Mucosa of rectum (tissue), 2 donors: ENCODE measurements at regions not wholly inside any gene's neighbourhood (a gene's known extent, or its start where the extent isn't known, plus 50 kb on each side); places are given as distances from the start of the nearest gene placed in this dataset.

Experiments
- H3K27ac ChIP-seq, 2 donors: one replicate each; pipeline ENCODE4 v1.7.0; 2013; ENCODE audit warnings: inconsistent platforms in 2 of 2, low read depth in 2 of 2, low read length in 2 of 2
- H3K27me3 ChIP-seq, 2 donors: one replicate each; pipeline ENCODE4 v1.7.0; 2013; ENCODE audit warnings: low read length in 2 of 2; ENCODE audit not compliant: control insufficient read depth in 2 of 2, insufficient read depth in 2 of 2
- H3K36me3 ChIP-seq, 2 donors: one replicate each; pipeline ENCODE4 v1.7.0; 2013; ENCODE audit warnings: low read length in 2 of 2; ENCODE audit not compliant: control insufficient read depth in 2 of 2, insufficient read depth in 2 of 2
- H3K4me1 ChIP-seq, 2 donors: one replicate each; pipeline ENCODE4 v1.7.0; 2013; ENCODE audit warnings: low read length in 2 of 2, mild to moderate bottlenecking in 1 of 2; ENCODE audit not compliant: control insufficient read depth in 2 of 2, insufficient read depth in 2 of 2
- H3K4me3 ChIP-seq, 2 donors: one replicate each; pipeline ENCODE4 v1.7.0; 2013; ENCODE audit warnings: low read length in 2 of 2
- H3K9ac ChIP-seq, 2 donors: one replicate each; pipeline ENCODE4 v1.7.0; 2013; ENCODE audit warnings: low read length in 2 of 2, low read depth in 1 of 2, mild to moderate bottlenecking in 1 of 2
- H3K9me3 ChIP-seq, 2 donors: one replicate each; pipeline ENCODE4 v1.7.0; 2013; ENCODE audit warnings: low read length in 2 of 2; ENCODE audit not compliant: control insufficient read depth in 2 of 2
- donor health status: healthy.
- donor health status: Normal muscosa, but diverticular disease.

- Histone ChIP-seq H3K27me3 (no peaks in the 10 kb centered on the region), H3K9ac (no peak overlapping the region), H3K4me1 (no peaks in the 10 kb centered on the region), H3K36me3 (no peaks in the 10 kb centered on the region), H3K9me3 (no peaks in the 10 kb centered on the region), H3K4me3 (no peak overlapping the region), H3K27ac (no peak overlapping the region)
These were observed 393.1 kb upstream of the SOX9 start for GRCh38 chr17:71727723-71728122.

DNA sequence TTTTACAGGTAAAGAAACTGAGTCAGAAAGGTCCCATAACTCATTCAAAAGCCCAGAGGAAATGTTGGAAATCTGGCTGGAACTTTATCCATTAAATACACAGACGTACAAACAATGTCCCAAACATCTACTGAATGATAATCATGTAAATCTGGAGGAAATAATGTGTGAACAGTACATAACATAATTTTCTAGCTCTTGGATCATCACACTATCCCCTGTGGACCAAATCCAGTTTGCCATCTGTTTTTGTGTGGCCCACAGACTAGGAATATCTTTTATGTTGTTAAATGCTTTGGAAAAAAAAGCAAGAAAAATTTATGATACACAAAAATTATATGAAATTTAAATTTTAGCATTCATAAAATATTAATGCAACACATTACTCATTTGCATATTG lies 389.9 kb upstream of the SOX9 start:
- H3K4me3 ChIP-seq = no peak overlapping the region
- H3K9me3 ChIP-seq = no peaks in the 10 kb centered on the region
- H3K9ac ChIP-seq = no peak overlapping the region
- H3K36me3 ChIP-seq = no peaks in the 10 kb centered on the region
- H3K4me1 ChIP-seq = no peaks in the 10 kb centered on the region
- H3K27ac ChIP-seq = no peak overlapping the region
- H3K27me3 ChIP-seq = no peaks in the 10 kb centered on the region

- Histone ChIP-seq H3K27ac (no peak overlapping the region), H3K4me3 (no peak overlapping the region), H3K4me1 (no peaks in the 10 kb centered on the region), H3K9me3 (no peaks in the 10 kb centered on the region), H3K36me3 (no peaks in the 10 kb centered on the region), H3K9ac (no peak overlapping the region), H3K27me3 (no peaks in the 10 kb centered on the region)
These were observed 384.9 kb upstream of the SOX9 start for GRCh38 chr17:71735893-71736292.

DNA sequence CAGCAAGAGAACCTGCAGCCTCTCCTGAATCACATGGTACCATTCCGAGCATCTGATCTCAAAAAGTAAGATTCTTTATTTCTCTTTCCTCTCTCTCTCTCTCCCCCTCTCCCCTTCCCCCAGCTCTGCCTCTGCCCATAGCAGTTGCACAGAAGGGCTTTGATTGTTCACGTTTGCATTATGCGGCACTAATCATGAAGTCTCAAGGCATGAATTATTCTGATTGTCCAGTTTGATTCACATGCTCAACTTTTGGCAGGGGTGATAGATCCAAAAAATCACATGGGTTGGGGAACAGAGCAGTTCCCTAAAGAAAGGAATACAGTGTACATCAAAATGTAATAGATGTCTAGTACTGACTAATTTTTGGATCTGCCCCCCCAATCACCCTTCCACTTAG lies 380.0 kb upstream of the SOX9 start:
- Histone ChIP-seq H3K27ac (no peak overlapping the region), H3K4me3 (no peak overlapping the region), H3K27me3 (no peaks in the 10 kb centered on the region), H3K9ac (no peak overlapping the region), H3K9me3 (no peaks in the 10 kb centered on the region), H3K36me3 (no peaks in the 10 kb centered on the region), H3K4me1 (no peaks in the 10 kb centered on the region)

- Histone ChIP-seq H3K9me3 (no peaks in the 10 kb centered on the region), H3K4me3 (no peak overlapping the region), H3K4me1 (no peaks in the 10 kb centered on the region), H3K9ac (no peak overlapping the region), H3K27ac (no peak overlapping the region), H3K36me3 (no peaks in the 10 kb centered on the region), H3K27me3 (no peaks in the 10 kb centered on the region)
These were observed 379.0 kb upstream of the SOX9 start for GRCh38 chr17:71741836-71742235.

DNA sequence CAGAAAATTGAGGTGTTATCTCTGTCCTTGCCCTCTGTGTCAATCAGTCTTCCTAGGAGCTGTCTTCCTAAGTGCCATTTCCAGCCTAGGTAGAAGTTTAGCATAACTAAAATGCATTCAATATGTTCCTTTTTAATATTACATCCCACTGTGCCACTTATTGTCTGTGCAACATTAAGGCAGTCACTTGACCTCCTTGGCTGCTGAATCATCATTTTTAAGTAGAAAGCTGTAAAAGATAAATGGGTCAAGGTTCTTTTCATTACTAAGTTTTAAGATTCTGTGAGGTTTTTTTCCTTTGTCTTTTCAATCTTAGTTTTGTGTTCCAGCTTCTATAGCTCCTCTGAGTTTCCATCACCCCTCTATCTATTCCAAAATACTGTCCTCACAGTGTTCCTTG lies 371.9 kb upstream of the SOX9 start:
- Histone ChIP-seq H3K9me3 (no peaks in the 10 kb centered on the region), H3K36me3 (no peaks in the 10 kb centered on the region), H3K27me3 (no peaks in the 10 kb centered on the region), H3K9ac (no peak overlapping the region), H3K4me1 (no peaks in the 10 kb centered on the region), H3K27ac (no peak overlapping the region), H3K4me3 (no peak overlapping the region)

GRCh38 chr17:71753070-71753469 lies 367.8 kb upstream of the SOX9 start:
- H3K27ac ChIP-seq = no peak overlapping the region
- no peaks in the 10 kb centered on the region for H3K4me1 ChIP-seq
- no peaks in the 10 kb centered on the region for H3K36me3 ChIP-seq
- no peaks in the 10 kb centered on the region for H3K9me3 ChIP-seq
- H3K27me3 ChIP-seq = no peaks in the 10 kb centered on the region
- H3K4me3 ChIP-seq = no peak overlapping the region
- no peak overlapping the region for H3K9ac ChIP-seq

DNA sequence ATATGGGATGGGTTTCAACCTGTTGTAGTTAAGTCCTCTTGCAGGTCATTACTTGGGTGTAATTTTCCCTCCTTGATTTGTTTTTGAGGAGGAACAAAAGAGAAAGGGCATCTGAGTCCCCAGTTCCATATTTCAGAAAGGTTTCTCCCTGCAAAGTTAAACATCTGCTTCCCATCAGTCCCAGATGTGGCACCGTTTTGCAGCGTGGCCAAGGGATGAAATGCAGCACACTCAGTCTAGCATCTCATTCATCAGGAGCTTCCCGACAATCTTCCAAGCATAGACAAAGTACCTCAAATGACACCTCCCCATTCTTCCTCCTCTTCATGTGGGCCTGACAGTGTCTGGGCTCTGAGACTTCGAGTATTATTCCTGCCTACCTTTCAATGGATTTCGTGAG lies 363.7 kb upstream of the SOX9 start:
- H3K9me3 ChIP-seq = no peaks in the 10 kb centered on the region
- no peaks in the 10 kb centered on the region for H3K27me3 ChIP-seq
- no peaks in the 10 kb centered on the region for H3K4me1 ChIP-seq
- H3K4me3 ChIP-seq = no peak overlapping the region
- no peak overlapping the region for H3K27ac ChIP-seq
- H3K9ac ChIP-seq = no peak overlapping the region
- no peaks in the 10 kb centered on the region for H3K36me3 ChIP-seq

- H3K4me1 ChIP-seq = no peaks in the 10 kb centered on the region
These were observed 362.9 kb upstream of the SOX9 start for GRCh38 chr17:71757956-71758355.

DNA sequence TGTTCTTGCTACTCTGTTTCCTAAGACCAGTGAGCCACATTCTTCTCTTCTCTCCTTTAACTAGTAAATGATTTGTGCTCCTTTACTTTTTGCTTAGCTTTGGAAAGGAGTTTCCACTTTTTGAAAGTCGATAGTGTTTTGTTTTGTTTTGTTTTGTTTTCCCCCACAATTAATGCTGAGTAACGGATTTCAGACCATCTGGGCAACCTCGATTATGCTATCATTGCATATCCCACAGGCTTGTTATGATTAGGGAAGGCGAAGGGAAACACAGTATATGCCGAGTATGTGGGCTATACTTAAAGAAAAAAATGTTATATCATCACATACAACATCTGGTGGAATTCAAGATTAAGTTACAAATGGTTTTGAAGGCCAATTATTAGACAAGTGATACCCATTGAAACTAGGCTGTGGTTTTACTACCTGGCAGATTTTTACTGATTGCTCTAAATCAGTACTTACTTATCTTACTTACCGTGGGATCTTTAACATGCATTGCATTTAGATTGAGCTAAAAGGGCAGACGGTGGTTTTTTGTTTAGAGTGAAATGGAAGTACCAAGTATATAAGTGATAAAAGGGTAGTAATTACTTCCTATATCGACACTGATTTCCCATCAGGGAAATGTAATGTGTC lies 361.3 kb upstream of the SOX9 start:
- Histone ChIP-seq H3K4me1 (no peaks in the 10 kb centered on the region), H3K27me3 (peaks cover 0 to 2% of the 10 kb centered on the region in 2 donors), H3K9ac (no peak overlapping the region), H3K36me3 (no peaks in the 10 kb centered on the region), H3K27ac (no peak overlapping the region), H3K4me3 (no peak overlapping the region), H3K9me3 (no peaks in the 10 kb centered on the region)

More at GRCh38 chr17:71757956-71758355, 362.9 kb upstream of the SOX9 start:
- no peak overlapping the region for H3K4me3 ChIP-seq
- no peak overlapping the region for H3K27ac ChIP-seq
- no peaks in the 10 kb centered on the region for H3K27me3 ChIP-seq
- H3K9ac ChIP-seq = no peak overlapping the region
- no peaks in the 10 kb centered on the region for H3K36me3 ChIP-seq
- no peaks in the 10 kb centered on the region for H3K9me3 ChIP-seq
